GM18951 (cell line): ENCODE measurements at regions not wholly inside any gene's neighbourhood (a gene's known extent, or its start where the extent isn't known, plus 50 kb on each side); places are given as distances from the start of the nearest gene placed in this dataset.

Experiments used
- POLR2A ChIP-seq: IDR thresholded peaks from 4 replicates; pipeline ENCODE4 v1.6.1; 2011; ENCODE audit warnings: mild to moderate bottlenecking; ENCODE audit not compliant: insufficient read length, insufficient read depth; ENCODE audit errors: extremely low read depth
- in situ Hi-C: fragments of 300-500 bp; cut with MboI; formaldehyde crosslinking; loops from one replicate; pipeline ENCODE4 v1.12.0; 2022; ENCODE audit warnings: low sequenced_read_pairs, mixed read lengths, inconsistent platforms; ENCODE audit not compliant: unreplicated experiment

DNA sequence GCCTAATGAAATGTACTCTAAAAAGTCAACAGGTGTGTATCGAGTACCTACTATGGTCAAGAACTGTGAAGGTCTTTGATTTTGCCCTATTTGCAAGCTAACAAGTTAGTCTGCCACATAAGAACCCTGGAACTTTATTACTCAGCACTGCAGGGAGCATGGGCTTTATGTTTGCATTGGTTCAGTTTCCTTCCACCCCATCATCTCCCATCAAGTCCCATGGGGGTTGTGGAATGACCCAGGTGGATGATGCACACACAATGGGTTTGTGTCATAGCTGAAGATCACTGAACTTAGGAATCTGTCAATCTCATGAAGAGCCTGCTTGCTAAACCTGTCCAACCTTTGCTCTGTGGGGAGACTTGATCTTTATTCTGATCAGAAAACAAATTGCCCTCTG, 265.5 kb downstream of the RPRM start:
- no peak for TF ChIP-seq POLR2A
- in situ Hi-C loops = no loop called here

DNA sequence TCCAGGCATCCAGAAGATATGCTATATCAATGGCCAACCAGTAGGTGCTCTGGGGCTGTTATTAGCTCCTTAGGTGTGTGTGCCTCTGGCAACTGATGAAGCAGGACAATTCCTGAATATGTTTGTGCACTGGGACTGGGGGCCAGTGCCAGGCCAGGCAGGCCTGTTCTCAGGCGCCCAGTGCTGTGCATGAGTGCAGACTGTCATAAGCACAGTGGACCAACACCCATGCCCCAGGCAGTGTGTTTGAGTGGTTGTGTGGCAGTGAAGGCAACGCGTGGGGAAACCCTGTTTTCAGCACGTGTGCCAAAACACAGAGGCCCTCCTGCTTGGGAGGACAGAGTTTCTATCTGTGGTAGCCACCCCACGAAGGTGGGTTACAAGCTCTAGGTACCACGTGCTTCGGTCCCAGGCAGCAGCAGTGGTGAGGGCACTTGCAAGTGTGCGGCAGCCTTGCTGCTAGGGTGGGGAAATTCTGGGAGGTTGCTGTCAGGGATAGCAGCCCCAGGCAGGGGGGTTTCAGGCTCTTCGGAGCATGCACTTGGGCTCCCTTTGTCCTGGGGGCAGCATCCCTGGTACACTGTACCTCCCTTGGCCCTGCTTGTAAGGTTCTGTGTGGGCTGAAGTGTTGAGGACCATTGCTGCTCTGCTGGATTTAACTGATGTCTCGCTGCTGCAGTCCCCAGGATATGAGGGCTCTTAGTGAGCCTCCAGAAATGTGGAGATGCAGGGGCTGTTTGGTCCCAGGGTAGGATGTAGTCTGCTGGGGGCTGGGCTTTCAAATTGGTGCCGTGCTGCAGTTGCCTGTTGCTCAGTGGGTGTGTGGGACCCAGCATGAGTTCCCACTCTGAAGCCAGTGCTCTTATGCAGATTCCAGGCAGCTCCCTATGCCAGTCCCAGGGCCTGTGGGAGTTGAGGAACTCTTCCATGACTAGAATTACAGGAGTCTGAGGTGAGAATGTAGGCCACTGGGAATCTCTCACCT, 280.9 kb downstream of the RPRM start:
- in situ Hi-C loops = no loop called here
- TF ChIP-seq POLR2A = no peak

DNA sequence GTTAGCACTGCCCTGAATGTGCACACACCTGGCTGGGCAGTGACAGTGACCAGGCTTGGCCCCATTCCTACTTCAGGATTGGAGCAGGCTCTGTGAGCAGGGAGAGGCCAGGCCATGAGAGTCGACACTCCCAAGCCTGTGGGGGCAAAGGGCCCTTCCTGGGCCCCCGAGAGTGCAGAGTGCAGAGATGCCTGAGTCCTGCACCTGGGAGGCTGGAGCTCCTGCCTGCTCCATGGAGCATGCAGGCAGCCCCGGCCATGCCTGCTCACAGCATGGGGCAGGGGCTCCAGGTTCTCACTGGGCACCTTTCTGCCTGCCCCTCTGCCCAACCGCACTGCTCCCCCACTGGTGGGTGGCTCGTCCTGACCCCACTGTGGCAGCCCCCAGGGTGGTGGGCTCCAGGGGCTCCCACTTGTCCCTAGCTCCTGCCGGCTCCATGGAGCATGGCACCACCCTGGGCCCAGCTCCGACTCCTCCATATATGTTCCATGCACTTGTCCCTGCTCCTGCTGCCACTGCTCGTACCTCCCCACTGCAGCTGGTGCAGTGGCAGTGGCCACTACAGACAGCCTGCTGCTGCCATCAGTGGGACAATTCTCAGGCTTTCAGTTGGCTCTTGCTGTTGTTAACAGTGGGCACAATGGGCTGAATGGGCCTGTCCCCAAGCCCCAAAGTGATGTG, 282.0 kb downstream of the RPRM start:
- no peak for TF ChIP-seq POLR2A
- in situ Hi-C loops = no loop called here

DNA sequence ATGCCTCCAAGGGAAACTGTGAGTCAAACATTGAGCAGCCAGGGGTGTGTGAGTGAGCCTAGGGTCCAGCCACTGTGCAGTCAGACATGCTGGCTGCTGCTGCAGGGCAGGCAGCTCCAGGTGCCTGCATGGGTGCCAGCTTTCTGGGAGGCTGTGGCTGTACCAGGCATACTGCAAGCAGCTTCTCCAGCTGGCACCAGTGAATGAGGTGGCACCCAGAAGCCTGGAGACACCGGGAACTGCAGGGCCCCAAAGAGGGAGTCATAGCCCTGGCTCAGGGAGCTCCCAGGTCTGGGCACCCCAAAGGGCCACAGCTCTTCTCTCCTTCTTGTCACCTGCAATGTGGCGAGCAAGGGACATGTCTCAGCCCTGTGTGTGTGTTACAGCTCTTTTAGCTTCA, 283.2 kb downstream of the RPRM start:
- no peak for TF ChIP-seq POLR2A
- in situ Hi-C loops = no loop called here

DNA sequence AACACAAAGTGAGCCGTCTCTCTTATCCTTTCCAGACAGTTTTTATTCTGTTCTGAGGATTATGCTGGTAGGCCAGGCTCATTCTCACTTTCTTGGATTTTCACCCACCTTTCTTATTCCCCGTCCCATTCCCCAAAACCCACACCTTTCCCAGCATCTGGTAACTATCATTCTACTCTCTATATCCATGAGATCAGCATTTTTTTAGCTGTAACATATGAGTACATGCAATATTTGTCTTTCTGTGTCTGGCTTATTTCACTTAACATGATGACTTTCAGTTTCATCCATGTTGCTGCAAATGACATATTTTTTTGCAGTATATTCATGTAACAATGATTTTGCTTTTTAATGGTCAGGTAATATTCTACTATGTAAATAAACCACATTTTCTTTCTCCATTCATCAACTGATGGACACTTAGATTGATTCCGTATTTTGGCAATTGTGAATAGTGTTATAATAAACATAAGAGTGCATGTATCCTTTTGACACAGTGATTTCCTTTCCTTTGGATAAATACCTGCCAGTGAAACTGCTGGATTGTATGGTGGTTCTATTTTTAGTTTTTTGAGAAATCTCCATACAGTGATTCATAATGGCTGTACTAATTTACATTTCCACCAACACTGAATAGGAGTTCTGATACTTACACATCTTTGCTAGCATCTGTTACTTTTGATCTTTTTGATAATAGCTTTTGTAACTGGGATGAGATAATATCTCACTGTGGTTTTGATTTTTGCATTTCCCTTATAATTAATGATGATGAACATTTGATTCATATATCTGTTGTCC, 289.3 kb downstream of the RPRM start:
- no peak for TF ChIP-seq POLR2A
- in situ Hi-C loops = no loop called here

DNA sequence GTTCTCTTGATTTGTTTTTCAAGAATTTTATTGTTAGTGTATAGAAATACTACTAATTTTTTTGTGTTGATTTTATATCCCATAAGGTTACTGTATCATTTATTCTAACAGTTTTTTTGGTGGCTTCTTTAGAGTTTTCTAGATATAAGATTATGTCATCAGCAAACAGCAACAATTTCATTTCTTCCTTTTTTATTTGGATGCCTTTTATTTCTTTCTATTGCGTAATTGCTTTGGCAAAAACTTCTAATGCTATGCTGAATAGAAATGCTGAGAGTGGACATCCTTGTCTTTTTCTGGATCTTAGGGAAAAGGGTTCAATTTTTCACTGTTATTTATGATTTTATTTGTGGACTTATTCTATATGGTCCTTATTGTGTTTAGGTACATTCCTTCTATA, 298.8 kb downstream of the RPRM start:
- no peak for TF ChIP-seq POLR2A
- in situ Hi-C loops = no loop called here

DNA sequence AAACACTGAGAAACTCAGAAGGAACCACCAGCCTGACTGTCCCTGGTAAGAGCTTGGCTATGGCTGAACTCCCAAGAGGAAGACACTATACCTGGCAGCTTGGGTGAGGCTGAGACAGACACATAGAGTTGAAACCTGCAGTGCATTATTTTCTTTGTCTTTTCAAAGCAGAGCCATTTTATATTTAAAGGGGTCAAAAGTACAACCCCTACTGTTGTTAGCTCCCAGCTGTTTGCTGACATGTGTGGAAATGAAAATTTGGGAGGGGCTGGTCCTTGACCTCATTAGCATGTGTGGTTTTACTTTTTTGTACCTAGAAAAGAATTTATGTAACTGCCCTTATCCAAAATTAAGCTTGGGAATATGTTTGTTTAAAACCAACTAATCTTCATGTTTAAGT, 309.0 kb downstream of the RPRM start:
- in situ Hi-C loops = loop anchor here (25.0 kb wide), 1 partner anchor 318 kb away; the partner anchor contains the start of gene RPRM

DNA sequence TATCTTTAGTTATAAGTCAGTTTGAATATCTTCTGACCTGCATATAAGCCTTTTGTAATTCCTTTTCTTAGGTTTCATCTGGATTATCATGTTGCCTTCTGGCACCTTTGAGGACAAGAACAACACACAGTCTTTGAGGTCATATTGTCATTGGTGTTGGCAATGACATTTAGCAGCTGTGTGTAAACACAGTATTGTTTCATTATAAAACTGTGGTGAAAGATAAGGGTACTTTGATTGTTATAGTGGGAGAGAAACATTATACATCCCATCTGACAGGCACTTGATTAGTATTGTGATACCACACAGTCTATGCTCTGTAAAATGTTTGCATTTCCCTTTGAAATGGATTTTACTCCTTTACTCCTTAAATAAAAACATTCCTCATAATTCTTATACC, 313.5 kb downstream of the RPRM start:
- no peak for TF ChIP-seq POLR2A
- in situ Hi-C loops = loop anchor here (25.0 kb wide), 1 partner anchor 322 kb away; the partner anchor contains the start of gene RPRM

More for the DNA sequence above, 309.0 kb downstream of the RPRM start:
- no peak for TF ChIP-seq POLR2A

DNA sequence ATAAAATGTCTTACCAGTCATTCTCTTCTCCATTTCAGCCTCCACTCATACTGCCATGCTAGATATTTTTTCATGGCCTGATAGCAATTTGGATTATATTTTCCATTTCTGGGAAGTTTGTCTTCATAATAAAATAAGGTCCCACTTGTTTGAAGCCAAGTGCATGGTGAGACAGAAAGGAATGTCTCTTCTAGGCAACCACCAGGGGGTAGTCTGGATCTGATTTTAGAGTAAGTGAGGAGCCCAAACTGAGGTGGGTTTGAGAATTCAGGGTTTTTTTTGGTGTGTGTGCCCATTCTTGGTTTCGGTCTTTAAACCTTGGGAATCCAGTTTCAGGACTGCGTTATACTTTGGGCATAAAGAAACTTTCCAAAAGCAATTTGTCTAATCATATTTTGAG, 315.5 kb downstream of the RPRM start:
- in situ Hi-C loops = loop anchor here (25.0 kb wide), 1 partner anchor 324 kb away; the partner anchor contains the start of gene RPRM
- TF ChIP-seq POLR2A = no peak

DNA sequence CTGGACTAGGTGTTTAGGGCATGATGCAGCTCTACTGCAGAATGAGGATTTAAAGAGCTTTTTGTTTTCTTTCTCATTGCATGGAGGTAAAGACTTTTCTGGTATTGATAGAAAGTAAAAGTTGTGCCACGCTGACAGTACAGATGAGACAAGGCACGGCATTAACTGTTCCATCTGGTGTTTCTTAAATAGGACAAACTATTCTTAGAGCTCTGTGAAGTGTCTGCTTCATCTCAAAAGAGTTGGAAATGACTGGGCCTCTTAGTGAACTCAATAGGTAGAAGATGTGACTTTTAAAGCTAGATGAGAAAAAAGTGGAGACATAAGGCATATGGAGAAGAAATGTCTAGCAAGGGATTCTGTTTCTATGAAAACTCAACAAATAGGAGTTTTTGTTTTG, 321.8 kb downstream of the RPRM start:
- in situ Hi-C loops = loop anchor here (25.0 kb wide), 1 partner anchor 331 kb away; the partner anchor contains the start of gene RPRM
- TF ChIP-seq POLR2A = no peak

DNA sequence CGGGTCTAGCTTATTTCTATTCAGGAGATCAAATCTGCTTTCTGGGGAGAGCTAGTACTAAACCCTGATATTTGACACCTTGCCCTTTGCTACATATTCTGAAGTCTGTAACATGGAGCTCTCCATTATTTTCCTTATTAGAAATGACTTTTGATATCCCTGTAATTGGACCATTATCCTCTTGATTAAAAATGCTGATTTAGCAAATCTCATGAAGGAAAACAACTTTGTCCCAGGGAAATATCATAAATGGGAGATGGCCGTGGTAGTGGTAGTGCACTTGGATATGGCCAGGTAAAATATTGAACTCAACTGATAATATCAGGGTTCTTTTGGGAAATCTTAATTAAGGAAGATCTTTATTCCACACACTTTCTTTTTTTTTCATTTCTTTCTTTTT, 326.5 kb downstream of the RPRM start:
- no peak for TF ChIP-seq POLR2A
- in situ Hi-C loops = loop anchor here (25.0 kb wide), 1 partner anchor 335 kb away; the partner anchor contains the start of gene RPRM

DNA sequence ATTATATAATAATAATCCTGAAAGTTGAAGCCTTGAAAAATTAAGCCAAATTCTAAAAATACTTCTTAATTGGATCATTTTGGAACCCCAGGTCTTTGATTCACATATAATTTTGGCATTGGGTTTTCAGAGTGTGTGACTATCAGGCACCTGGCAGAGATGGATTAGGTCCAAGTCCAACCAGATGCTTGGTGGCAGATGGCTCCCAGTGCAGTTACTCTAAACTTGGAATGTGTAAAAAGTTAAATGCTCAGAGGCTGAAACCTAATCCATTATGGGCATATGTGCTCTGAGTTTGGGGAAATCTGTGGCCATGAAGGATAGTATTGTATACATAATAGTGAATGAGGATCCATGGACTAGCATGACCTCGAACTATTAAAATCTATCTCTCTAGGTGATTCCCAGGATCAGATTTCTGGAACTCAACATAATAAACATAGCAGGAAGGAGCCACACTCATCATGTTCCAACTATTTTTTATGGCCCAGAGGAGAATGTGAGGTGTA, 333.0 kb downstream of the RPRM start:
- in situ Hi-C loops = no loop called here
- TF ChIP-seq POLR2A = no peak

DNA sequence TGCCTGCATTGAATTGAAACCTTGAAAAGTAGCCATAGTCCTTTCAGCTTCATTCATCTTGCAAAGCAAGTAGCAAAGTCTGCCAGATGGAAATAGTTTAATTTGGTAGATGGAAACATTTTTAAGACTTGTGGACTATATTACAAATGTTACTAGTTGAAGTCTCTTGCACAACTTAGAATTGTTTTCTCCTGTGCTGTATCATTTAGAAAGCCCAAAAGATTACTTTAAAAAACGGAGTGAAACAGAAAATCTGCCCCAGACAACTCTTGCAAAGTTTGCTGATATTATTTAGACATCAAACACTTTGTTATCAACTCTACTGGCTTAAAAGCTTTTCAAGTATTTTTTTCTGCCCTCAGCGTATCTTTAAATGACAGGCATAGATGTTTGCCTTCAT, 335.0 kb downstream of the RPRM start:
- in situ Hi-C loops = no loop called here
- no peak for TF ChIP-seq POLR2A

DNA sequence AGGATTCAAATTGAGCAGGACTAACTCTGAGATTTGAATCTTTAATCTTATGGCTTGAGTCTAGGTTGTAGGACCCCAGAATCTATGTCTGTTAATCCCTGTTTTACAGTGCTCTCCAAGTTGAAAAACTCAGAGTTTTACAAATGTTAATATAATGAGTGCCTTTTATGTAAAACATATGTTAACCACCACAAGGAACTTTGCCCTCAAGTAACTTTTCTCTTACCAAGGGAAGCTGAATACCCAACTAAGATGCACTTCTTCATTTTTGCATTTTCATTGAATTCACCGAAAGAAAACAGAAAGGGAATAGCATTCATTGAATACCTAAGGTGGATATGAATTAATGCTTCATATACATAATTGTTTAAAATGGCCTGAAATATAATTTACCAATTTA, 338.1 kb downstream of the RPRM start:
- in situ Hi-C loops = no loop called here
- TF ChIP-seq POLR2A = no peak
